Mucosa of descending colon (tissue), 3 donors: ENCODE measurements at regions not wholly inside any gene's neighbourhood (a gene's known extent, or its start where the extent isn't known, plus 50 kb on each side); places are given as distances from the start of the nearest gene placed in this dataset.

ENCODE experiments used
- ATAC-seq: fragments of 200-7000 bp; cut with Tn5 transposase; one replicate; pipeline ENCODE4 v1.9.1; 2020; ENCODE audit warnings: mild to moderate bottlenecking, moderate library complexity
- DNase-seq, 3 donors: peaks; one replicate each; pipeline ENCODE4 v3.0.0-alpha.2; 2020
- H3K36me3 ChIP-seq: fragments of 200-600 bp; one replicate; pipeline ENCODE4 v1.8.0; 2021; ENCODE audit warnings: low read depth, mild to moderate bottlenecking
- H3K4me1 ChIP-seq: fragments of 200-600 bp; one replicate; pipeline ENCODE4 v1.8.0; 2021; ENCODE audit warnings: low read depth, mild to moderate bottlenecking
- H3K4me3 ChIP-seq: fragments of 200-600 bp; one replicate; pipeline ENCODE4 v1.8.0; 2021; ENCODE audit warnings: mild to moderate bottlenecking
- H3K9me3 ChIP-seq: fragments of 200-600 bp; one replicate; pipeline ENCODE4 v1.8.0; 2021; ENCODE audit warnings: mild to moderate bottlenecking
- CTCF ChIP-seq: fragments of 200-600 bp; IDR thresholded peaks from one replicate; pipeline ENCODE4 v1.8.0; 2022; ENCODE audit warnings: antibody characterized with exemption, mild to moderate bottlenecking
- intact Hi-C, 2 donors: fragments of 100-400 bp; cut with DNase I in 1 of 2; cut with micrococcal nuclease in 1 of 2; formaldehyde crosslinking; loops; one replicate each; pipeline versions ENCODE4 v1.11.0 to v1.11.1; 2022; cut with DNase I, micrococcal nuclease
- donor health status: DM: no; HTN: no; CAD: no; lungs with moderate emphysema.
- donor health status: DM: no; HTN: no; CAD: no.
- donor health status: DM: no; HTN: yes; CAD: no.

GRCh38 chr7:46841248-46841647 lies 740.7 kb downstream of the TNS3 start:
- no peak overlapping the region for H3K4me3 ChIP-seq
- no peak for ATAC-seq
- TF ChIP-seq CTCF: no peak

GRCh38 chr7:46839651-46840050 lies 742.3 kb downstream of the TNS3 start:
- TF ChIP-seq CTCF: no peak
- H3K4me3 ChIP-seq: no peak overlapping the region
- DNase-seq: no peak
- no peaks in the 10 kb centered on the region for H3K9me3 ChIP-seq
- intact Hi-C loops: no loop called here
- no peaks in the 10 kb centered on the region for H3K4me1 ChIP-seq
- H3K36me3 ChIP-seq: no peaks in the 10 kb centered on the region
- ATAC-seq: no peak

More at GRCh38 chr7:46841248-46841647, 740.7 kb downstream of the TNS3 start:
- intact Hi-C loops: no loop called here
- DNase-seq: no peak
- Histone ChIP-seq H3K4me1 (no peaks in the 10 kb centered on the region), H3K36me3 (no peaks in the 10 kb centered on the region), H3K9me3 (no peaks in the 10 kb centered on the region)

GRCh38 chr7:46838463-46838862 lies 743.4 kb downstream of the TNS3 start:
- Histone ChIP-seq H3K4me1 (no peaks in the 10 kb centered on the region), H3K4me3 (no peak overlapping the region), H3K36me3 (no peaks in the 10 kb centered on the region), H3K9me3 (no peaks in the 10 kb centered on the region)
- DNase-seq (no peak), ATAC-seq (no peak)
- intact Hi-C loops: no loop called here
- TF ChIP-seq CTCF: no peak

GRCh38 chr7:46835556-46835955 lies 746.4 kb downstream of the TNS3 start:
- no peak for TF ChIP-seq CTCF
- no peak overlapping the region for H3K4me3 ChIP-seq
- no peaks in the 10 kb centered on the region for H3K4me1 ChIP-seq
- ATAC-seq: no peak
- DNase-seq: no peak
- no peaks in the 10 kb centered on the region for H3K36me3 ChIP-seq
- intact Hi-C loops: no loop called here
- H3K9me3 ChIP-seq: no peaks in the 10 kb centered on the region

- intact Hi-C loops: no loop called here
- ATAC-seq (no peak), DNase-seq (no peak)
- Histone ChIP-seq H3K36me3 (no peaks in the 10 kb centered on the region), H3K4me3 (no peak overlapping the region), H3K9me3 (no peaks in the 10 kb centered on the region), H3K4me1 (no peaks in the 10 kb centered on the region)
- no peak for TF ChIP-seq CTCF
Measured at GRCh38 chr7:46834921-46835320, 747.0 kb downstream of the TNS3 start.

GRCh38 chr7:46833197-46833596 lies 748.7 kb downstream of the TNS3 start:
- Histone ChIP-seq H3K4me3 (no peak overlapping the region), H3K4me1 (no peaks in the 10 kb centered on the region), H3K9me3 (no peaks in the 10 kb centered on the region), H3K36me3 (no peaks in the 10 kb centered on the region)
- ATAC-seq (no peak), DNase-seq (no peak)
- TF ChIP-seq CTCF: no peak
- intact Hi-C loops: no loop called here
